Activated CD8-positive, alpha-beta T cell treated with anti-CD3 and anti-CD28 coated beads for 36 hours (primary cell): ENCODE measurements at regions not wholly inside any gene's neighbourhood (a gene's known extent, or its start where the extent isn't known, plus 50 kb on each side); places are given as distances from the start of the nearest gene placed in this dataset.
"Not testable (repeated sequence)": the region's sequence is repeated elsewhere in the genome, so short reads cannot be mapped to it uniquely, and the experiment has no call there.

Source experiments
- ATAC-seq: fragments of 200-7000 bp; cut with Tn5 transposase; one replicate; pipeline ENCODE4 v1.10.0; 2021; ENCODE audit warnings: mild to moderate bottlenecking, moderate library complexity
- CTCF ChIA-PET: fragments of 350-600 bp; sonication (Branson Sonifier 250); formaldehyde crosslinking; loops from one replicate; lab custom pipeline; 2021; ENCODE audit warnings: antibody characterized with exemption; lab: Charles Lee
- POLR2A ChIA-PET: fragments of 350-600 bp; sonication (Branson Sonifier 250); formaldehyde crosslinking; loops from one replicate; lab custom pipeline; 2021; ENCODE audit warnings: antibody characterized with exemption; lab: Charles Lee
- DNase-seq: peaks from one replicate; pipeline ENCODE4 v3.0.0-alpha.2; 2020
- H3K27ac Mint-ChIP-seq: one replicate; pipeline ENCODE4 v1.8.0; 2021; ENCODE audit warnings: mild to moderate bottlenecking, mixed read lengths
- H3K27me3 Mint-ChIP-seq: one replicate; pipeline ENCODE4 v1.8.0; 2021; ENCODE audit warnings: mixed read lengths
- H3K36me3 Mint-ChIP-seq: one replicate; pipeline ENCODE4 v1.8.0; 2021; ENCODE audit warnings: low read depth, mixed read lengths
- H3K4me1 Mint-ChIP-seq: one replicate; pipeline ENCODE4 v1.8.0; 2021; ENCODE audit warnings: low read depth, mixed read lengths
- H3K4me3 Mint-ChIP-seq: one replicate; pipeline ENCODE4 v1.8.0; 2021; ENCODE audit warnings: mild to moderate bottlenecking, moderate library complexity, mixed read lengths
- H3K9me3 Mint-ChIP-seq: one replicate; pipeline ENCODE4 v1.8.0; 2021; ENCODE audit warnings: mixed read lengths
- intact Hi-C: fragments of 100-400 bp; cut with micrococcal nuclease; formaldehyde crosslinking; loops from one replicate; pipeline ENCODE4 v1.10.0; 2022
- TF ChIP-seq, protein P1 (sequence below): fragments of 200-600 bp; IDR thresholded peaks from one replicate; pipeline ENCODE4 v1.8.0; 2022; ENCODE audit warnings: antibody characterized with exemption, mild to moderate bottlenecking

DNA sequence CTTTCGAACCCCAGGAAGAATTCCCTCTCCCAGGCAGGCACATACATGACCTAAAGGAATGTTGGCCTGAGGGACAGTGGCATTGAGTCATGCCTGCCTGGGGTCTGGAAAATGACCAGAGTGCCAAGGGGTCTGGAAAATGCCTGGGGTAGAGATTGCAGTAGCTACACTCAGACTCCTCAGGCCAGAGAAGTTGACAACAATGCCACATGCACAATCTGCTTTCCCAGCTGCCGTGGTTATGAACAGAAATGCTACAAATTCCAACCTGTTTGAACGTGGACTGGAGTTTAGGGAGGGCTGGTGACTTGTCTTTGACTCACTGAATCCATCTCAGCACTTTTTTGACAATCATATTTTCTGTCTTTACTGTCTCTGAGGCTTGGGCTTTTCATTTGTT lies 250.0 kb downstream of the ABCC12 start:
- no peaks in the 10 kb centered on the region for H3K36me3 Mint-ChIP-seq
- no peak overlapping the region for H3K4me3 Mint-ChIP-seq
- ChIA-PET POLR2A (no interaction called here), CTCF (no interaction called here)
- H3K27ac Mint-ChIP-seq, result no peak overlapping the region
- H3K27me3 Mint-ChIP-seq, result no peaks in the 10 kb centered on the region
- peaks cover 2% of the 10 kb centered on the region for H3K9me3 Mint-ChIP-seq
- ATAC-seq (no peak), DNase-seq (no peak)
- intact Hi-C loops, result no loop called here
- TF ChIP-seq, protein P1, sequence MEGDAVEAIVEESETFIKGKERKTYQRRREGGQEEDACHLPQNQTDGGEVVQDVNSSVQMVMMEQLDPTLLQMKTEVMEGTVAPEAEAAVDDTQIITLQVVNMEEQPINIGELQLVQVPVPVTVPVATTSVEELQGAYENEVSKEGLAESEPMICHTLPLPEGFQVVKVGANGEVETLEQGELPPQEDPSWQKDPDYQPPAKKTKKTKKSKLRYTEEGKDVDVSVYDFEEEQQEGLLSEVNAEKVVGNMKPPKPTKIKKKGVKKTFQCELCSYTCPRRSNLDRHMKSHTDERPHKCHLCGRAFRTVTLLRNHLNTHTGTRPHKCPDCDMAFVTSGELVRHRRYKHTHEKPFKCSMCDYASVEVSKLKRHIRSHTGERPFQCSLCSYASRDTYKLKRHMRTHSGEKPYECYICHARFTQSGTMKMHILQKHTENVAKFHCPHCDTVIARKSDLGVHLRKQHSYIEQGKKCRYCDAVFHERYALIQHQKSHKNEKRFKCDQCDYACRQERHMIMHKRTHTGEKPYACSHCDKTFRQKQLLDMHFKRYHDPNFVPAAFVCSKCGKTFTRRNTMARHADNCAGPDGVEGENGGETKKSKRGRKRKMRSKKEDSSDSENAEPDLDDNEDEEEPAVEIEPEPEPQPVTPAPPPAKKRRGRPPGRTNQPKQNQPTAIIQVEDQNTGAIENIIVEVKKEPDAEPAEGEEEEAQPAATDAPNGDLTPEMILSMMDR, result no peak
- no peaks in the 10 kb centered on the region for H3K4me1 Mint-ChIP-seq

DNA sequence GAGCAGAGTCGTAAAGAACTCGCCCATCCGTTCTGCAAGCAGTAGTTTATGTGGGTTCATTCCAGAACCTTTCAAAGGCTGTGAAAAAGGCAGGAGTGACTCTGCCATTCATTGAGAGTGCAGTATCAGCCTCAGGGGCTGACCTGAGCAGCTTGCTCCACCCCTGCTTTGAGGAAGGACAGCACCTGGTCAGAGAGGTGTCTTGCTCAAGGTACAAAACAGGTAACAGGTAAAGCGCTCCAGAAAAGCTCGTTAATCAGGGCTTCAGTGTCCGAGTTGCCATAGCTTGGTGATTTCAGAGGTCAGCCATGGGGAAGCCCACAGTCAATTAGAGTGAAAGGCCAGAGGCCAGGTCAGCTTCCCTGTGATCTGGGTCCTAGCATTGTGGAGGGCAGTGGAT lies 251.1 kb downstream of the ABCC12 start:
- POLR2A ChIA-PET, result no interaction called here
- no peak for DNase-seq
- CTCF ChIA-PET, result no interaction called here
- H3K27ac Mint-ChIP-seq, result no peak overlapping the region
- H3K4me1 Mint-ChIP-seq, result no peaks in the 10 kb centered on the region
- intact Hi-C loops, result no loop called here
- peaks cover 2% of the 10 kb centered on the region for H3K9me3 Mint-ChIP-seq
- TF ChIP-seq, protein P1, result no peak
- no peak for ATAC-seq
- H3K36me3 Mint-ChIP-seq, result no peaks in the 10 kb centered on the region
- no peaks in the 10 kb centered on the region for H3K27me3 Mint-ChIP-seq
- H3K4me3 Mint-ChIP-seq, result no peak overlapping the region

DNA sequence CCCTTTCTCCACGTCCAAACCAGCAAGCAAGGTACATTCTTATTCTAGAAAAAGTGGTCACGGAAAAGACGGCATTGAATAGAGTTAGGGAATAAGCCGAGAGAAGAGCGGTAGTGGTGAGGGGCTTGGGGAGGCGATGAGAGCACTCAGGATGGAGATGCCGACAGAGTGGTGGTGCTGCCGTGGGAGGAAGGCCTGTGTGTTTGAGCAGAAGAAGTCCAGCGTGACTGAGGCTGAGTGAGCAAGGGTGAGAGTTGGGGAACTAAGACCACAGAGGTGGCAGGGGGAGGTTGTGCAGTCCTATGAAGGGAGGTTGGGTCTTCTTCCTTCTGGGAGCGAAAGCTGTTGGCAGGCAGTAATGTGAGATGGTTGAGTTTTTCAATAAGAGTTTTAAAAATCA lies 252.3 kb downstream of the ABCC12 start:
- intact Hi-C loops, result no loop called here
- no peak overlapping the region for H3K4me3 Mint-ChIP-seq
- CTCF ChIA-PET, result no interaction called here
- TF ChIP-seq, protein P1, result no peak
- POLR2A ChIA-PET, result no interaction called here
- H3K27ac Mint-ChIP-seq, result no peak overlapping the region
- ATAC-seq (no peak), DNase-seq (no peak)
- no peaks in the 10 kb centered on the region for H3K4me1 Mint-ChIP-seq
- no peaks in the 10 kb centered on the region for H3K36me3 Mint-ChIP-seq
- H3K27me3 Mint-ChIP-seq, result no peaks in the 10 kb centered on the region
- H3K9me3 Mint-ChIP-seq, result no peaks in the 10 kb centered on the region

- H3K27ac Mint-ChIP-seq, CTCF ChIA-PET, intact Hi-C loops, H3K4me3 Mint-ChIP-seq, H3K4me1 Mint-ChIP-seq, H3K36me3 Mint-ChIP-seq, ATAC-seq, H3K9me3 Mint-ChIP-seq, DNase-seq, POLR2A ChIA-PET, H3K27me3 Mint-ChIP-seq: not testable (repeated sequence)
Measured at GRCh38 chr16:47897105-47897504, 258.7 kb downstream of the ABCC12 start.

DNA sequence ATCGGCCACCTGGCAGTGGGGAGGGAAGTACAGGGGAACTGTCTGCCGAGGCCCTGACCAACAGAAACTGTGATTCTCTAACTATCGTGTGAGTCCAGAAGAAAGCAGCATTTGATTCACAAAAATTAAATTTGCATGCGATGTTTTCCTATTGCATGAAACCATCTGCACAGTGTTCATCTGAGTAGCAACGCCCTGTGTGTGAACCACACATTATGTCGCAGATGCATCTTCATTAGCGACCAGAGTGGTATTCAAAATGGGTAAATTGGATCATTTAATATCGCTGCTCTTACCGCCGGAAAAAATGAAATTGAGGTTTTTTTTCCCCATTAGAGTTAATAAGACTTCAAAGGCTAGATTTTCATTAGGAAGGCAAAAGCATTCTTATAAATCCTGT lies 260.6 kb downstream of the ABCC12 start:
- CTCF ChIA-PET, result no interaction called here
- TF ChIP-seq, protein P1, result no peak
- H3K27me3 Mint-ChIP-seq, result peaks cover 1% of the 10 kb centered on the region
- POLR2A ChIA-PET, result no interaction called here
- no peak overlapping the region for H3K4me3 Mint-ChIP-seq
- H3K9me3 Mint-ChIP-seq, result peaks cover 1% of the 10 kb centered on the region
- DNase-seq (no peak), ATAC-seq (no peak)
- H3K4me1 Mint-ChIP-seq, result no peaks in the 10 kb centered on the region
- H3K36me3 Mint-ChIP-seq, result no peaks in the 10 kb centered on the region
- H3K27ac Mint-ChIP-seq, result no peak overlapping the region
- intact Hi-C loops, result no loop called here

- Mint-ChIP-seq H3K27ac (no peak overlapping the region), H3K27me3 (peaks cover 6% of the 10 kb centered on the region), H3K4me3 (no peak overlapping the region), H3K9me3 (peaks cover 1% of the 10 kb centered on the region), H3K36me3 (no peaks in the 10 kb centered on the region), H3K4me1 (no peaks in the 10 kb centered on the region)
- ATAC-seq (no peak), DNase-seq (no peak)
- ChIA-PET POLR2A (no interaction called here), CTCF (no interaction called here)
- TF ChIP-seq, protein P1, result no peak
- intact Hi-C loops, result no loop called here
Measured at GRCh38 chr16:47892999-47893398, 262.8 kb downstream of the ABCC12 start.
